Endothelial cell of umbilical vein (primary cell): ENCODE measurements at regions not wholly inside any gene's neighbourhood (a gene's known extent, or its start where the extent isn't known, plus 50 kb on each side); places are given as distances from the start of the nearest gene placed in this dataset.

Source experiments
- EZH2 ChIP-seq: IDR thresholded peaks from 2 replicates; pipeline ENCODE4 v1.6.1; 2012; ENCODE audit warnings: borderline replicate concordance, low read depth, mild to moderate bottlenecking, moderate library complexity, low read length, inconsistent platforms; ENCODE audit not compliant: severe bottlenecking
- FOS ChIP-seq: IDR thresholded peaks from 2 replicates; pipeline ENCODE4 v1.6.1; 2011; ENCODE audit warnings: mild to moderate bottlenecking, low read length, moderate library complexity, borderline replicate concordance; ENCODE audit not compliant: insufficient read depth
- GATA2 ChIP-seq: IDR thresholded peaks from 2 replicates; pipeline ENCODE4 v1.7.0; 2011; ENCODE audit warnings: low read depth, mild to moderate bottlenecking, moderate library complexity, mixed read lengths, low read length; ENCODE audit not compliant: insufficient read length, insufficient read depth
- JUN ChIP-seq: IDR thresholded peaks from 2 replicates; pipeline ENCODE4 v1.6.1; 2011; ENCODE audit warnings: borderline replicate concordance, low read depth; ENCODE audit not compliant: insufficient read length, insufficient read depth
- MYC ChIP-seq: IDR thresholded peaks from one replicate; pipeline ENCODE4 v1.6.1; 2011; ENCODE audit warnings: mild to moderate bottlenecking, low read depth, low read length
- POLR2A ChIP-seq: IDR thresholded peaks from 2 replicates; pipeline ENCODE4 v1.6.1; 2012; ENCODE audit warnings: low read depth, mild to moderate bottlenecking, control low read depth, low read length
- POLR2AphosphoS5 ChIP-seq: IDR thresholded peaks from 2 replicates; pipeline ENCODE4 v1.6.1; 2012; ENCODE audit warnings: low read depth, mild to moderate bottlenecking, control low read depth, low read length, moderate library complexity; ENCODE audit not compliant: insufficient read depth
- TF ChIP-seq, protein P1 (sequence below), 2 donors: IDR thresholded peaks; 1 replicate in 1 of 2; 2 replicates in 1 of 2; pipeline ENCODE4 v1.5.1; 2011; ENCODE audit warnings: low read length in 2 of 2, mild to moderate bottlenecking in 2 of 2, moderate library complexity in 2 of 2, control low read depth in 1 of 2, inconsistent platforms in 1 of 2, low read depth in 1 of 2; ENCODE audit not compliant: insufficient read depth in 1 of 2; ENCODE audit errors: extremely low read depth in 1 of 2
- TF ChIP-seq, protein P2 (sequence below): IDR thresholded peaks from 2 replicates; pipeline ENCODE4 v1.6.1; 2011; ENCODE audit not compliant: insufficient read depth, insufficient read length

DNA sequence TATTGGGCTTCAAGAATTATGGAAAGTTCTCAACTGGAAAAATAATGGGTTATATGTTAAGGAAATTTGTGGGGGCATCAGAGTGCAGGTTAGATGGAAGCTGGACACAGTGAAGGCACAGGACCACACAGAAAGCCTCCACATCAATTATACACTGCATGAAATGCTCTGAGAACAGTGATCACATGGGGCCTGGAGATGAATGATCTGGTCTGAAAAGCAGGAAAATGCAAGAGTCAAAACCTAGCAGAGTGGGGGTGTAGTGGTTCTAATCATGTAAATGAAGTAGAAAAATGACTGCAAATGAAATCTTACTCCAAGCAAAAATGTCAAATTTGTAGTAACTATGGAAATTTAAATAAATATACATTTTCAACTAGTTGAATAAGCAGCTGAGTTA lies 123.6 kb downstream of the TUSC7 start:
- TF ChIP-seq POLR2A (no peak), MYC (no peak), EZH2 (no peak), GATA2 (no peak), POLR2AphosphoS5 (no peak), JUN (no peak), FOS (no peak)
- TF ChIP-seq, protein P1, sequence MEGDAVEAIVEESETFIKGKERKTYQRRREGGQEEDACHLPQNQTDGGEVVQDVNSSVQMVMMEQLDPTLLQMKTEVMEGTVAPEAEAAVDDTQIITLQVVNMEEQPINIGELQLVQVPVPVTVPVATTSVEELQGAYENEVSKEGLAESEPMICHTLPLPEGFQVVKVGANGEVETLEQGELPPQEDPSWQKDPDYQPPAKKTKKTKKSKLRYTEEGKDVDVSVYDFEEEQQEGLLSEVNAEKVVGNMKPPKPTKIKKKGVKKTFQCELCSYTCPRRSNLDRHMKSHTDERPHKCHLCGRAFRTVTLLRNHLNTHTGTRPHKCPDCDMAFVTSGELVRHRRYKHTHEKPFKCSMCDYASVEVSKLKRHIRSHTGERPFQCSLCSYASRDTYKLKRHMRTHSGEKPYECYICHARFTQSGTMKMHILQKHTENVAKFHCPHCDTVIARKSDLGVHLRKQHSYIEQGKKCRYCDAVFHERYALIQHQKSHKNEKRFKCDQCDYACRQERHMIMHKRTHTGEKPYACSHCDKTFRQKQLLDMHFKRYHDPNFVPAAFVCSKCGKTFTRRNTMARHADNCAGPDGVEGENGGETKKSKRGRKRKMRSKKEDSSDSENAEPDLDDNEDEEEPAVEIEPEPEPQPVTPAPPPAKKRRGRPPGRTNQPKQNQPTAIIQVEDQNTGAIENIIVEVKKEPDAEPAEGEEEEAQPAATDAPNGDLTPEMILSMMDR (IDR thresholded peaks at IDR 0.05; ENCODE audit: extremely low read depth in 1 of 2, insufficient read depth in 1 of 2, low read depth in 1 of 2, low read length in 2 of 2): no peak
- TF ChIP-seq, protein P2, sequence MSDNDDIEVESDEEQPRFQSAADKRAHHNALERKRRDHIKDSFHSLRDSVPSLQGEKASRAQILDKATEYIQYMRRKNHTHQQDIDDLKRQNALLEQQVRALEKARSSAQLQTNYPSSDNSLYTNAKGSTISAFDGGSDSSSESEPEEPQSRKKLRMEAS: no peak
